HG03457 (cell line): ENCODE measurements at regions not wholly inside any gene's neighbourhood (a gene's known extent, or its start where the extent isn't known, plus 50 kb on each side); places are given as distances from the start of the nearest gene placed in this dataset.

ENCODE experiments used
- ATAC-seq: cut with Tn5 transposase; IDR thresholded peaks from one replicate; pipeline ENCODE4 v1.9.1; 2021; ENCODE audit warnings: moderate number of reproducible peaks; ENCODE audit not compliant: unreplicated experiment

DNA sequence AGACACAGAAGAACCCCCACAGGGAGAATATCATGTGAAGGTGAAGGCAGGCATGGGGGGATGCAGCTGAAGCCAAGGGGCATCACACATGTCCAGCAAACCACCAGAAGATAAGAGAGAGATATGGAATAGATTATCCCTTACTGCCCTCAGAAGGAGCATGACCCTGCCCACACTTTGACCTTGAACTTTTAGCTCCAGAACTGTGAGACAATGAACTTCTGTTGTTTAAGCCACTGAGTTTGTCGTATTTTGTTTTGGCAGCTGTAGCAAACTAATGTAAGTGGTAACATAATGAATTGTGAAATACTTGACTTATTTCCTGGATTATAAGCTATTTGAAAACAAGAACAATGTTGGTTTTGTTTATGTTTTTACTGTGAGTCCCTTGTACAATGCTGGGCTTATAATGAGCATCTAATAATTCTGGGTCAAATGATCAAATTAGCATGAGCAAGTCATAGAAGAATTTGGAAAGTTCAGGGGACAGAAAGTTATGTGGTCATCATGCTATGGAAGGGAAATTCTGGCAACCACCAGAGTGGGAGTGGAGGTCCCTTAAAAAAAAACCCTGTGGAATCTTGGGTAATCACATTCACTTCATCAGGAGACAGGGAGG lies 541.0 kb upstream of the KLHL29 start:
- ATAC-seq: no peak

DNA sequence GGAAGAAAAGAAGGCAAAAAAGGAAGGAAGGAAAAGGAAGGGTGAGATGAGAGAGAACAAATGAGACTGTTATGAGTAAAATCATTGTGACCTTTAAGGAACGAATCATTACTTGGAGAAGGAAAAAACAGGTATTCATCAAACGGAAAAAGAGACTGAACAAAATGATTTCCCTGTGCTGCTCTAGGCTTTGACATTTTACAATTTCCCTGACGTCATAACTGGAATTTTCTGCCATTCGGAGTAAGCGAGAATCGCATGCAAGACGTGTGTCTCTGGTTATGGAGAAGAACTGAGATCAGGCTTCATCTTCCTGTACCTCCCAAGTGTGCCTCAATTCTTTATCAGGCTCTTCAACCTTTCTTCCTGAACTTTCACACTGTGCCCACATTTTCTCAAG lies 534.7 kb upstream of the KLHL29 start:
- ATAC-seq: no peak

DNA sequence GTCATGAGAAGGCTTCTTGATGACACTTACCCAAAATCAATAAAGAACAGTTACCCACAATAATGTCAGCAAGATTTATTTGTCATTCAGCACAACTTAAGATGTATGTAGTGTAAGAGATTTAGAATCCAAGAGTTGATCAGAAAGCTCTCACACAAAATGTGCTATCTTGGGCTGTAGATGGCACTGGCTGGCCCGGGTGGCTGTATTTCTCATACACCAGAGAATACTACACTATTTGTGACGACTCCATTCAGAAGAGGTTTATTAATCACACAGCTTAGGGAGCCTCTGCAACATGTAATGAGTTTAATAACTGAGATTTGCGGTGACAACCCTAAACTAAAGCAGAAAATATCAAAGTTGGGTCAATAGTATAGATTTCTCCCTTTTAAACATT lies 530.4 kb upstream of the KLHL29 start:
- ATAC-seq: no peak

DNA sequence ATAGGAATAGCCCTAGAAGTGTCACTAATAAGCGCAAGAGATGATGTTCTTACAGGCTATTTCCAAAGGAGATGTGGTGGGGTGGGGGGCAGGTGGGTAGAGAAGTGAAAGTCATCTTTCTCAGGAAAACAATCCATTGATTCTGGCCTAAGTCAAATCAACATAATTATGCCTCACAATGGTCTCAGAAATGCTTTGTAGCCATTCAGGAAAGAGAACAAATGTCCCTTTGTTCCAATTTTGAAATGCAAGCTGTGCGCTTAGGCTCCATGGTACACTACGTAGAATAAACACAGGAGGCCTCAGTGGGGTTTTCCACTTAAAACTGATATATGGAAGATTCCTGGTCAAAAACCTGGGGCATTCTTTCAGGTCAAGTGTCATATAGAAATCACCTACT lies 529.9 kb upstream of the KLHL29 start:
- no peak for ATAC-seq

DNA sequence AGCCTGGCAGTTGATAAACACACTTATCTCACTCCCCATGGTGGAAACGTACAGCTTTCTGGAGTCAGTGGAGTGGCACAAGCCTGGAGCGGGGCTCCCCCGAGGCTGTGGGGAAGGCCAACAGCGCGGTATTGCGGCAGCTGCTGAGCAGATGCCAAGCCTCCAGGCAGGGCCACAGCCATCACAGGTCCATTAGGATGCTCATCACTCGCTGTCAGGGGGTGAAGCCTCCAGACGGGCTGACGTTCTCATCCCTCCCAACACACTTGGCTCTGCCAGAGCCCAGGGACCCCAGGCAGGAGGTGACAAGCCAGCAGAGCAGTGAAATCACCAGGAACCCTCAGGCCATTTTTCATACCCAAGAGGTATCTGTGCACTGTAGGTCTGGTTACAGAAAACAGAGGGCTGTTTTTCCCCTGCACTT lies 529.2 kb upstream of the KLHL29 start:
- ATAC-seq: no peak

DNA sequence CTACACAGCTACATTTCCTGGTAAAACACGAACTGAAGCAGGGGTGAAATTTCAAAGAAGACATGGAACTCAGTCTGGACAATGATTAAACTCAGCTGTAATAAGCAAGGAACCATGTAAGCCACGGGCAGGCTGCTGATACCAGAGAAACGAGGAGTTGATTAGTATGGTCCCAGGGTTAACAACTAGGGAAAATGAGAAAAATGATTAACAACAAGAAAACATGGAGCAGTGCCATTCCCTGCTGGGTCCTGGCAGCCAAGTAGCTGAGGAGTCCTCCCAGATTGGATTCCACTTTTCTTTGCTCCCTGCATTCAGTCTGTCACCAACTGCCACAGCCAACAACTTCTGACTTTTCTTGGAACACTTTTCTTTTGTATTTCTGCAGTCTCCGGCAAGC lies 517.0 kb upstream of the KLHL29 start:
- ATAC-seq: no peak

DNA sequence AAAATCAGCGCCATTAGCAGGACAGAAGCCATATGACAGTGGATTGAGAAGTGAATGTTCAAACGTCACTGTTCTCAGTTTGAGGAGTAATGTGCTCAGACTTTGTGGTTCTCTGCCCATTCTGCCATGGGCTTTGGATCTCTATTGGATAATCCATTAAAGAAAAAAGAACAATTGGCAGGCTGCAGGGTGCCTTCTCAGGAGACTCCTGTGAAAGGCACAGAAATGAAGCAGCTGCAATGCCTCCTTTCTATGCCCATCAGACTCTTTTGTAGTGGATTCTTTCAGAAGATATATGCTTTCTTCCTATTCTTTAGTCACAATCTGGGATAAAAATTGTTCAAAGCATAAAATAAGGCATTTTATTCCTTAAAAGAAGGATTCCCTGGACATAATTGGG lies 506.9 kb upstream of the KLHL29 start:
- ATAC-seq: no peak

DNA sequence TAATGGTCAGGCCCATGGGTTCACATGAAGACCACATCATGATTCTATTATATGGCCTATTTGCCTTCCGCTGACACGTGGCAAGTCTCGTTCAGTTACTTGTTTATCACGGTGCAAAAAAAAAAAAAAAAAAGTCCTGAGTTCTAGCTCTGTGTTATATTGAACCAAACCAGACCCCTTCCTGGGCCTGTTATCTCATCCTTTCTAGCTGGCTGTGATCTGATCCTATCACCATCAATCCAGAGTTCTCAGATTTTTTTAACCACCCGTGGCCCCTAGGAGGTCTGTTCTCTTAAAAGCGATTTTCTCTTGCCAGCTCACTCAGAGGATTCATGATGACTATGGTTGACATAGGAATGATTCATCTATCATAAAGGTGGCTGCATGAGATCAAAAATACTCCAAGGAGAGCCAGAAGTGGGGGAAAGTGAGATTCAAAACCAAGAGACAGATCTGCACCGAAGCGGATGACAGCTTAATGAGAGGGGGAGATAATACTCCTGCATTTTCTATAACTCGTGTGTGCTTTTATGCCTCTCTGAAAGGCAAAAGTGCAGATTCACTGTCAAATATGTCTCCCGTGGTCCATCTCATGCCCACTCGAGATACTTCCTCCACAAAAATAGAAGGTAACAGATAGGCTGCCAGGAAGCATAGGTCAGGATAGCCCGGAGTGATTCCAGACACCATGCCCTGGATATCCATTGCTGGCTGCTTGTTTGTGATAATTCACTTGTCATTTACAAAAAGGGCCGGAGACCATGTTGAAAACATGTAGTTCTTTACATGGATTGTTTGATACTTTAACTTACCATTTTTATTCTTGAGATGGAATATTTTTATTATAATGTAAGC lies 505.7 kb upstream of the KLHL29 start:
- no peak for ATAC-seq

DNA sequence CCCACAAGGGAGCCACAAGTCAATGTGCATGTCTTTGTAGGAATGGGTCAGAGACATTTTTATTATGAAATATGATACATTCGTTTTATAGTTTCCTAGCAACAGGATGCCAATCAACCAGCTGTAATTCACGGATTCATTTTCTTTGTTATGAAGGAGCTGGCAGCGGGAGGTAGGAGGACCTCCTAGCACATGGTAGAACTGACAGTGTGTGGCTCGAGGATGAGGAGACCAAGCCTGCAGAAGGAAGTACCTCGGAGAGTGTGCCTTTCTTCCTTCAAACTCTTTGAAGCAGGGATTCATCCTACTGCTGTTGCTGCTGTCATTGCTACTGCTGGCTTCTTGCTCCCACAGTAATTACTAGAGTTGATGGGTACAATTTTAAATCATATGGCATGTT lies 504.8 kb upstream of the KLHL29 start:
- no peak for ATAC-seq

DNA sequence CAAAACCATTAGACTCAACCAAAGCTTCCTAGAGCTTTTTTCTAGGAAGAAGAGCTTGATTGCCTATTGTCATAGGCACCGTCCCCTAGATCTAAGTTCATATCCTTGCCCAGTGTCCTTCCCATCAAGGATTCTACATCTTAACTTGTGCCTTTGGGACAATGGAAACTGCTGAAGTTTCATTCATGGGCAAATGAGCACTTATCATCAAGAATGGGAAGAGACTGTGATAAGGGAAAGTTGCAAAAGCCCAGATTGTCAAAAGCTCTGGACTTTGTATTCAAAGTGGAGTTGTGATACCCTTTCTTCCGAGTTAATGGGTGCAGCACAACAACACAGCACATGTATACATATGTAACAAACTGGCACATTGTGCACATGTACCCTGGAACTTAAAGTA lies 503.0 kb upstream of the KLHL29 start:
- ATAC-seq: no peak

DNA sequence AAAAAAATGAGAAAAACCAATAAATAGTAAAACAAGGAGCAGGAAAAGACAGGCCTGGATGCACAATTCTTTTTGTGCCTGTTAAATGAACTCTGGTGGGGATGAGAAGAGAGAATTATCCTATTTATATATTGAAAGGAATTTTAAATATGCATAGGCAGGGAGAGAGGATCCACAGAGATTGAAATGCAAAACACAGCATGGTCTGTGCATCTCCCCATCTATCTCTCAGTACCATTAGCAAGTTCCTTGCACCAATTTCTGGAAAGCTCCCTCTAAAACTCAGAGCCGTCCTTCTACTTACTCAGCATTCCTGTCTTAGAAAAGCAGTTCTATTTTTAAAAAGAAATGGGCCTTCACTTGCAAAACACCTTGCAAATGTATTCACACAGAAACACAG lies 502.3 kb upstream of the KLHL29 start:
- ATAC-seq: no peak

DNA sequence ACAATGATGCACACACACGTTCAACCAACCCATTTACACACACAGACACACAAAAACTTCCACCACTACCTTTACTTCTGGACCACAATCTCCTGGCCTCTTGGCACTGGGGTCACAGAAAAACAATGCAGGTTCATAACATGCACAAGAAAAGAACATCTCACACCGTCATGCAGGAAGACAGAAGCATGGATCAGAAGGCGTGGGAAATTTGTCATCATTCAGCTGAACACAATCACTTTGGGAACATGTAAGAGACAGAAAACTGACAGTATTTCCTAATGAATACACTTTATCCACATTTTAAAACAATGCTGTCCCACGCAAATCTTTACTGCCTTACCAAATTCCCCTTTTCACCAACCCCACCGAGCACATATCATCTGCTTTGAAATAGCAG lies 501.9 kb upstream of the KLHL29 start:
- ATAC-seq: no peak

DNA sequence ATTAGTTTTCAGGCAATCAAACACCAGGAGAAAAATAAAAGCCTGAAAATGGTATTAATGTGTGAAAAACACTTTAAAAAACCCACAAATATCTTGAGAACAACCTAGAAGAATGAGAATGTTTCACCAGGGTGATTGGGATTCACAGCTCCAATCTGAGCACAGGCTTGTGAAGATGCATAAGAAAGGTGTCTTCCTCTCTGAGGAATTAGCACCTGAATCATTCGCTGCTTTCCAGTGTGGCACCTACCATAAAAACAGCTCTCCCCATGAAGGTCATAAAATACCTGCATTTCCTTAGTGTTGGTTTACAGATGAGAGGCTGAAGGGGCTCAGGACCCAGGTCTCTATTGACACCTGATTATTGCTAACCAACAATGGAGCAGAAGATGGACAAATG lies 499.7 kb upstream of the KLHL29 start:
- no peak for ATAC-seq

DNA sequence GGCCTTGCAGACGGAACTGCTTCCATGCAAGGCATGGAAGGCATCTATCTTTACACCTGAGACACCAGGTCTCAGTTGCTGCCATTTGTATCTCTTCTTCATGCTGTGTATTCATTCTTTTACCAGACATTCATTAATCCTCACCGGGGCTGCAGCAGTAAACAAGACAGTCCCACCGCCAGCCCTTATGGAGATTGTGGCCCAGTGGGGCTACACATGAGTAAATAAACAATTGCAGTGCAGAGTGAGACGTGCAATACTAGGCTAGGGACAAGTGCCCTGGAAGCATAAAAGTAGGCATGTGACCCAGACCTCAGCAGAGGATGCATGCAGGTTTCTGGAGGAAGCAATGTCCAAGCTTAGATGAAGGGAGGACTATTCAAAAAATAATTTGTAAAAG lies 497.6 kb upstream of the KLHL29 start:
- no peak for ATAC-seq

DNA sequence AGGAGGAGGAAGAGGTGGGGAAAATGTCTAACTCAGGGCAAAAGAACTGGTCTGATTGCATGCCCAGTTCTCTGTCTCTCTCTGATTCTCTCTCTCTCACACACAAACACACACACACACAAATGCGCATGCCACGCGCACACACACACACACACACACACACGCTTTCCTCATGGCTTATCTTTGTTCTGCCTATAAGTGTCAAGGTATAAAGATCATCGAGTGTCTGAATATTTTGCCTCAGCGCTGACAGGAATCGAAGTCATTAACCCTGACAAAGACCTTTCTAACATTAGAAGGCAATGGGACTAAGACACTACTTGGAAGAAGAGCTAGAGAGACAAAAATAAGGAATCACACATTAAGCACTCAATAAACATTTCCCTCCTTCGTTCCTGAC lies 497.1 kb upstream of the KLHL29 start:
- ATAC-seq: no peak

DNA sequence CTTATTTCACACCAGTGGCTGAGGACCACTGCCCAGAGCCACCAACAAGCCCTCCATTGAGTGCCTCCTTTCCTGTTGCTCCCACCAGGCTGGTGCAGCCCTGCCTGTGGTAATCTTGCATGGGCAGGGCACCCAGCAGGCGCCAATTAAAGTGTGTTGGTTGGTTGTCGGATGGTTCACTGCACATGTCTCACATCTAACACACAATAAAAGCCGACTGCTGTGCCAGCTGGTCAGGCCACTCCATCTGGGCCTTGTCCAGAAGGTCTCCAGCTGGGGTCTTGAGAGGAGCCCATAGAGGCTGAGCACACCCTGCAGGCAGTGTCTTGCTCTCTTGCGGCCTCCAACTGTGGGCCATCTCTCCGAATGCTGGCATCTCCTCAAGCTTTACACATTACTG lies 494.8 kb upstream of the KLHL29 start:
- ATAC-seq: no peak

DNA sequence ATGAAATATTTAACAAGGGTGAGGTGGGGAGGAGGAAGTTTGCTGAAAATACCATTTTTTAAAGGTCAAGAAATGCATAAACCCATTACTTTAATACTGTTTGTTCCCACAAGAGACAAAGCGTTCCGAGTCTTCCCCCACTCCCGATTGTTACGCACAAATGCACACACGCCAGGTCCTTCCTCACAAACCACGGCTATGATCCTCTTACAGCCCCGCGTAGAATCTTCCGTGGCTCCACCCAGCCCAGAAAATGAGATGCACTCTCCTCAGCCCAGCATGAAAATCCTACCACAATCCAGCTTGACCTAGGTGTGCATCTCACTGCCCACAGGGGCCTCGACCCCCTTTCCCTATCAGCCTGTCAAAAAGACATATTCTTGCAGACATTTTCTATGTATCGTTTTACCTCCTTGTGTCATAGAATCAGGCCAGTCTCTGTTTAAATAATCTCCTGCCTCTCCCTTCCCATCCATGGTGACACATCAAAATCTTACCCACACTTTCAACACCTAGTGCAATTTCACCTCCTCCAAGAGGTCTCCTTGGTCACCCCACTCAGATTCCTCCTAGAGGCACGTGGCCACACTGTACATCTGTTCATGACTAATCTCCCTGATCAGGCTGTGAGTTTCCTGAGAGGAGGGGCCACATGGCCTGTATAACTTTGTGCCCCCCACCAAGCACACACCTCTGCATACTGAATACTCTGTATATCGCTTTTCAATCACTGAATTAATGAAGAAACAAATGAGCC lies 491.0 kb upstream of the KLHL29 start:
- ATAC-seq: no peak

DNA sequence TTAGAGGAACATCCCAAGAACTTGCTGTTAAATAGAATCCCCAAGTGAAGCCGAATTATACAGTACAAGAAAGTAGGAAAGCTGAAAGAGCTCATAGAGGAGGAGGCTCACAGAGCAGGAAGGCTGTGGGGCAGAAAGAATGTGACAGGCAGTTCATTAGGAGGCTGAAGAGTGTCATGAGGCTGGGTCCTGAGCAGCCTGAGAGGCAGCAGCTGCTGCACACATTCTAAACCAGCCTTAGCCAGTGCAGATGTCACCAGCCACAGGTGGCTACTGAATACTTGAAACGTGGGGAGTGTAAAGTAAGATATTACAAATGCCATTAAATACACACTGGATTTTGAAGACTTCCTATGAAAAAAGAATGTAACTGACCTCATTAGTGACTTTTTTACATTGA lies 490.2 kb upstream of the KLHL29 start:
- no peak for ATAC-seq

DNA sequence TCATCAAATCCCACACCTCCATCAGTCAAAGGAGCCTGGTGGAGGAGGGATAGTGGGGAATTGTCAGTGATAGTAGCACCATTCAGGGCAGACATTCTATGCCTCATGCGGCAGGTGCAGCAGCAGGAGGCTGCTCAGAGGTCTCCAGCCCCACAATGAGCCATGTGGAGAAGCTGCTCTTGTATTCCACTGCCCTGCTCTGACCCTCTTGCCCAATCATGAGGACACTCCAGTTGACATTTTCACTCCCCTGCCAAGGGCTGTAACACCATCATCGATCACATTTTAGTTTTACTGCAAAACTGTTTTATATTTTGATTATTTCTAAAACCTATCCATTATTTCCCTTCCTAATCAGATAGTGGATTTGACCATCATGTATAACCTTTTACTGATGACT lies 487.6 kb upstream of the KLHL29 start:
- no peak for ATAC-seq

DNA sequence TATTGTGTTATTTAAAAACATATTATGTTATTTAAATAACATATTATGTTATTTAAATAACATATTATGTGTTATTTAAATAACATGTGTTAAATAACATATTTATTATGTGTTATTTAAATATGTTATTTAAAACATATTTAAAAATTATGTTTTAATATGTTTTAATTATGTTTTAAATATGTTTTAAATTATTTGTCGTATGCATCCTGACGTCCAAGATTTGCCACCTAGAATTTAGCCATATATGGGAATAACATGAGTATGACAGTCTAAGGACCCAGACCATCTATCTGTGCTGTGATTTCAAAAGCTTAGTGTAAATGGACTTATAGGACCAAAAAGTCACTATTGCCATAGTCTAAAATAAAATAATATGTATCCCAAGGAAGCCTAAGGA lies 484.3 kb upstream of the KLHL29 start:
- ATAC-seq: no peak

DNA sequence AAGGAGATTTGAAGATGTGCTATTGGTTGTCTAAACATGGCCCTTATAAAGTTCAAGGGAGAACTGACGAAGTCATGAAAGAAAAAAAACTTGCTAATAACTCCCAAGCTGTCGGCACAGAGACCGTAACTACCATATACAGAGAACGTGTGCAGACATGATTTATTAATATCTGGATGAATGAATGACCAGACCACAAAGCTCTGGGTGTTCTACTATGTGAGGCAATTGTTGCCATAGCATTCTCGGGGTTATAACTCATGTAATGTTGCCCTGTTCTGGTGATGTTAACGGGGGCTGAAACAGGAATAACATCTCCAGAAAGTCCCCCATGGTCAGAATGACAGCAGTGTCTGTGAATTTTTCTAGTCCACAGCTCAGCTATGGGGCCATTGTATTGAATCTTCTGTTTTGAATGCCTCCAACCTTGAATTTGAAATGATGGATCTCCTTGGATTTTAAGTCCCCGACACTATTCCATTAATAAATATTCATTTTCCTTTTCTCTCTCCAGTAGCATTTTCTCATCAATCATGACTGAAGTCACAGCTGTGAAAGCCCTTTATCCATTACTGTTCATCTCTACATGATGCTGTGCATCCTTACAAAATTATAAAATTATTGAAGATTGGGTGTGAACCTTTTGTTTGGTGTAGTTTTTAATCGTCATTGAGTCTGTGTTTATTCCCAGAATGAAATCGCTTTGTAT lies 483.4 kb upstream of the KLHL29 start:
- ATAC-seq: no peak
